ENCODE measurements at regions not wholly inside any gene's neighbourhood (a gene's known extent, or its start where the extent isn't known, plus 50 kb on each side); places are given as distances from the start of the nearest gene placed in this dataset.

DNA sequence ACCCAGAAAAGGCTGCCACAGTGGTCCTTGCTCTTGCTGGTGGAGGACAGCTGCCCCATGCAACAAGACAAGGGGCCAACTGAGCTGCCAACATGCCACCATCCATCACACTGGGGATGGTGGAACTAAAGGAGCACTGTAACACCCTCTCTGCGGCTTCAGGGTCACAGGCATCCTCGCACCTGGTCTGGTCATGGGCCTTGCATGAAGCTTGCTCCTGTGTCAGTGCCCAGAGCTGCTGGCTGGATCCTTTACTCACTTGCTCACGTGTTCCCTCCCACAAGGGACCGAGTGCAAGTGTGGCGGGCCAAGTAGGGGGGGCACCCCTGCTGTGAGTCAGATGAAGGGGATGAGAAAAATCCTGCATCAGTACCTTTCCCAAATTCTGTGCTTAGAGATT lies 972.3 kb upstream of the DDX18 start:
- FAIRE-seq (no peak), DNase-seq (ENCODE audit: insufficient read length) (no peak)
- no peak for TF ChIP-seq POLR2AphosphoS5 (IDR thresholded peaks at IDR 0.05; ENCODE audit: low read depth, low read length)
- no peak for TF ChIP-seq POLR2A (IDR thresholded peaks at IDR 0.05; ENCODE audit: low read depth, low read length)
- TF ChIP-seq TAF1 (IDR thresholded peaks at IDR 0.05; ENCODE audit: borderline replicate concordance, low read depth, low read length): no peak

- DNase-seq (ENCODE audit: insufficient read length) (no peak), FAIRE-seq (no peak)
- TF ChIP-seq POLR2A (IDR thresholded peaks at IDR 0.05; ENCODE audit: low read depth, low read length) (no peak), TAF1 (IDR thresholded peaks at IDR 0.05; ENCODE audit: borderline replicate concordance, low read depth, low read length) (no peak), POLR2AphosphoS5 (IDR thresholded peaks at IDR 0.05; ENCODE audit: low read depth, low read length) (no peak)
These were observed 954.8 kb upstream of the DDX18 start for GRCh38 chr2:116859708-116860107.

- no peak for DNase-seq (ENCODE audit: insufficient read length)
- no peak for FAIRE-seq
- no peak for TF ChIP-seq POLR2A (IDR thresholded peaks at IDR 0.05; ENCODE audit: low read depth, low read length)
- no peak for TF ChIP-seq POLR2AphosphoS5 (IDR thresholded peaks at IDR 0.05; ENCODE audit: low read depth, low read length)
- TF ChIP-seq TAF1 (IDR thresholded peaks at IDR 0.05; ENCODE audit: borderline replicate concordance, low read depth, low read length): no peak
These were observed 940.5 kb upstream of the DDX18 start for GRCh38 chr2:116874021-116874420.

DNA sequence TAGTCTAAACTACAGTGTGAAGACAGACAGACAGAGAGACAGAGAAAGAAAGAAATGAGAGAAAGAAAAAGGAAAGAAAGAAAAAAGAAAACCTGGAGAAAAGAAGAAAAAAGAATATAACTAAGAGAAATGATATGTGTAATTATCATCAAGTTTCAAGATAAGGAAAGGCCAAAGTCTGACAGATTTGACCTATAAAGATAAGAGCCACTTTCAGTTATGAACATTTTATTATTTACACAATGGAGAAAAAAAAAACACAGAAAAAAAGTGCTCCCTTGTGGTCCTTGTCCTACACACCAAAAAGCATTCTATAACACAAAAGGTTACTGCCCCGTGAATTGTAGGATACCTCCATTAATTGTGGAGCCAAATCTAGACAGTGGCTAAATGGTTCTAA lies 937.2 kb upstream of the DDX18 start:
- DNase-seq (ENCODE audit: insufficient read length) (no peak), FAIRE-seq (no peak)
- no peak for TF ChIP-seq POLR2A (IDR thresholded peaks at IDR 0.05; ENCODE audit: low read depth, low read length)
- no peak for TF ChIP-seq POLR2AphosphoS5 (IDR thresholded peaks at IDR 0.05; ENCODE audit: low read depth, low read length)
- no peak for TF ChIP-seq TAF1 (IDR thresholded peaks at IDR 0.05; ENCODE audit: borderline replicate concordance, low read depth, low read length)

DNA sequence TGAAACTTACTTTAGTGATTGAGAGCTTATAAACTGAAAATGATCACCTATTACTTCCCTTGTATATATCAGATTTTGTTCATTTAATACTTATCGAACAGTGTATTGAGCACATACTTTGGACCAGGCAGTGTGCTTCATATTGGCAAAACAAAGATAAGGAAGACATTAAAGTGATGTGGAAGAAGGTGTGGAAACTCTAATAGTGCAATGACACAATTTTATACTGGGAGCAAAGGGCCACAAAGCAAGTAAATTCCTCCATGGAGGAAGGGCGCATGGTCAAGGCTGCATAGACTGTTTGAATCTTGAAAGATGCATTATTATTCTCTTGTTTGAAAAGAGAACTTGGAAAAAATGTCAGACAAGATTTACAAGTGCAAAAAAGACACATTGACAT lies 936.5 kb upstream of the DDX18 start:
- DNase-seq (ENCODE audit: insufficient read length) (no peak), FAIRE-seq (no peak)
- TF ChIP-seq POLR2A (IDR thresholded peaks at IDR 0.05; ENCODE audit: low read depth, low read length) (no peak), TAF1 (IDR thresholded peaks at IDR 0.05; ENCODE audit: borderline replicate concordance, low read depth, low read length) (no peak), POLR2AphosphoS5 (IDR thresholded peaks at IDR 0.05; ENCODE audit: low read depth, low read length) (no peak)

GRCh38 chr2:116879650-116880160 lies 934.8 kb upstream of the DDX18 start:
- FAIRE-seq: no peak
- TF ChIP-seq POLR2AphosphoS5 (IDR thresholded peaks at IDR 0.05; ENCODE audit: low read depth, low read length) (no peak), POLR2A (IDR thresholded peaks at IDR 0.05; ENCODE audit: low read depth, low read length) (no peak), TAF1 (IDR thresholded peaks at IDR 0.05; ENCODE audit: borderline replicate concordance, low read depth, low read length) (no peak)
- no peak for DNase-seq (ENCODE audit: insufficient read length)

GRCh38 chr2:116891191-116891590 lies 923.3 kb upstream of the DDX18 start:
- DNase-seq (ENCODE audit: insufficient read length): no peak
- no peak for FAIRE-seq
- TF ChIP-seq TAF1 (IDR thresholded peaks at IDR 0.05; ENCODE audit: borderline replicate concordance, low read depth, low read length) (no peak), POLR2A (IDR thresholded peaks at IDR 0.05; ENCODE audit: low read depth, low read length) (no peak), POLR2AphosphoS5 (IDR thresholded peaks at IDR 0.05; ENCODE audit: low read depth, low read length) (no peak)

DNA sequence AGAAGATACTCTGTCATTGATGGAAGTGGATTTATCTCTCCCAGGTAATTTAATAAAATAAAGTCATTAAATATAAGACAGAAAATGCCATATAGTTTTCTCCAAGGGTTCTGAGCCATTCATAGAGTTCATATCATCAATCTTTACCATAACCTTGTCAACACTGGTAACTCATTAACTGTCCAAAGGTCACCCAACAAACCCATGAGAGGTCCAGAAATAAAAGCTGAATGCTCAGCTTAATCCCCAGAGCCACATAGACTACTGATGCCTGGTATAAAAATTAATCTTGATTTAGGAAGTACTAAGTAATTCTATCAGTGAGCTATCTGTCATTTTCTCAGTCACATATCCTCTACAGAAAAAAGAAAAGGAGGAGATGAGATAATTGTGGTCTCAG lies 903.0 kb upstream of the DDX18 start:
- FAIRE-seq (no peak), DNase-seq (ENCODE audit: insufficient read length) (no peak)
- TF ChIP-seq POLR2AphosphoS5 (IDR thresholded peaks at IDR 0.05; ENCODE audit: low read depth, low read length) (no peak), POLR2A (IDR thresholded peaks at IDR 0.05; ENCODE audit: low read depth, low read length) (no peak), TAF1 (IDR thresholded peaks at IDR 0.05; ENCODE audit: borderline replicate concordance, low read depth, low read length) (no peak)

- DNase-seq (ENCODE audit: insufficient read length): no peak
- TF ChIP-seq POLR2A (IDR thresholded peaks at IDR 0.05; ENCODE audit: low read depth, low read length) (no peak), POLR2AphosphoS5 (IDR thresholded peaks at IDR 0.05; ENCODE audit: low read depth, low read length) (no peak)
- no peak for FAIRE-seq
These were observed 898.8 kb upstream of the DDX18 start for GRCh38 chr2:116915673-116916072.

GRCh38 chr2:116917196-116917595 lies 897.3 kb upstream of the DDX18 start:
- DNase-seq (ENCODE audit: insufficient read length) (no peak), FAIRE-seq (no peak)
- TF ChIP-seq POLR2A (IDR thresholded peaks at IDR 0.05; ENCODE audit: low read depth, low read length): no peak
- TF ChIP-seq TAF1 (IDR thresholded peaks at IDR 0.05; ENCODE audit: borderline replicate concordance, low read depth, low read length): no peak
- TF ChIP-seq POLR2AphosphoS5 (IDR thresholded peaks at IDR 0.05; ENCODE audit: low read depth, low read length): no peak

GRCh38 chr2:116918574-116918973 lies 895.9 kb upstream of the DDX18 start:
- TF ChIP-seq POLR2A (IDR thresholded peaks at IDR 0.05; ENCODE audit: low read depth, low read length) (no peak), POLR2AphosphoS5 (IDR thresholded peaks at IDR 0.05; ENCODE audit: low read depth, low read length) (no peak), TAF1 (IDR thresholded peaks at IDR 0.05; ENCODE audit: borderline replicate concordance, low read depth, low read length) (no peak)
- FAIRE-seq: no peak
- DNase-seq (ENCODE audit: insufficient read length): no peak

GRCh38 chr2:116922414-116922813 lies 892.1 kb upstream of the DDX18 start:
- FAIRE-seq (no peak), DNase-seq (ENCODE audit: insufficient read length) (no peak)
- TF ChIP-seq POLR2AphosphoS5 (IDR thresholded peaks at IDR 0.05; ENCODE audit: low read depth, low read length): no peak
- TF ChIP-seq POLR2A (IDR thresholded peaks at IDR 0.05; ENCODE audit: low read depth, low read length): no peak
- TF ChIP-seq TAF1 (IDR thresholded peaks at IDR 0.05; ENCODE audit: borderline replicate concordance, low read depth, low read length): no peak

GRCh38 chr2:116924509-116924908 lies 890.0 kb upstream of the DDX18 start:
- FAIRE-seq: no peak
- no peak for TF ChIP-seq POLR2AphosphoS5 (IDR thresholded peaks at IDR 0.05; ENCODE audit: low read depth, low read length)
- TF ChIP-seq POLR2A (IDR thresholded peaks at IDR 0.05; ENCODE audit: low read depth, low read length): no peak
- TF ChIP-seq TAF1 (IDR thresholded peaks at IDR 0.05; ENCODE audit: borderline replicate concordance, low read depth, low read length): no peak
- DNase-seq (ENCODE audit: insufficient read length): no peak
